RPMI8226 (cell line): ENCODE measurements at regions not wholly inside any gene's neighbourhood (a gene's known extent, or its start where the extent isn't known, plus 50 kb on each side); places are given as distances from the start of the nearest gene placed in this dataset.

Experiments
- DNase-seq: peaks from one replicate; pipeline ENCODE4 v3.0.0-alpha.2; 2015

- no peak for DNase-seq
Measured at GRCh38 chr5:54707841-54708240, 190.3 kb downstream of the SNX18 start.

DNA sequence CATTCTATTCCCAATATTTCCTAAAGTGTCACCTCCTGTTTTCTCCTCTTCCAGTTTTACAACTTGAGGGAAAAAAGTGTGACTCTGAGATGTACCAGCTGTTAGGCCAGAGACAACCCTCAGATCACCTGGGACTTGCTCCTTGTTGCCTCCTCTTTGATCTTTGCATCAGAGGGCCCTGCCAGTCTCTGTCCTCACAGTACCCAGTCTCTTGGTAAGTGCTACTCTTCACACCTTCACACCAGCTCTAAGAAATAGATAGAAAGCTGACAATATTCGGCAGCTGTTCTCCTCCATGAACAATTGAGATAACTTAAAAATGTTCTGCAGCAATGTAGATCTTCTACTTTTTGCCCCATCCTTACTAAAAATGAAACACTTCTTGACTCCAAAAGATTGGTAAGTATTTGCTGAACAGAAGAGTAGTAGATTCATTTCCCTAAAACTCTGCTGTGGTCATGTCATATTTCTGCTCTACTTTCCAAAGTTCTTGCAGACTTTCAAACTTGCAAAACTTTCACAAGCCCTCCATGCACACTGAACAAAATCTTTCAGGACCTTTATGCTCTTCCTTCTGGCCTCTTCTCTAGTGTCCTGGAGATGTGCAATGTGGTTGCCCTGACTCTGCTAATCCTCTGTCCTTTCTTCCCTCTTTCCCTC is 188.6 kb downstream of the SNX18 start:
- no peak for DNase-seq

- no peak for DNase-seq
Measured at GRCh38 chr5:54704825-54705224, 187.3 kb downstream of the SNX18 start.

GRCh38 chr5:54704333-54704732 is 186.8 kb downstream of the SNX18 start:
- no peak for DNase-seq

DNA sequence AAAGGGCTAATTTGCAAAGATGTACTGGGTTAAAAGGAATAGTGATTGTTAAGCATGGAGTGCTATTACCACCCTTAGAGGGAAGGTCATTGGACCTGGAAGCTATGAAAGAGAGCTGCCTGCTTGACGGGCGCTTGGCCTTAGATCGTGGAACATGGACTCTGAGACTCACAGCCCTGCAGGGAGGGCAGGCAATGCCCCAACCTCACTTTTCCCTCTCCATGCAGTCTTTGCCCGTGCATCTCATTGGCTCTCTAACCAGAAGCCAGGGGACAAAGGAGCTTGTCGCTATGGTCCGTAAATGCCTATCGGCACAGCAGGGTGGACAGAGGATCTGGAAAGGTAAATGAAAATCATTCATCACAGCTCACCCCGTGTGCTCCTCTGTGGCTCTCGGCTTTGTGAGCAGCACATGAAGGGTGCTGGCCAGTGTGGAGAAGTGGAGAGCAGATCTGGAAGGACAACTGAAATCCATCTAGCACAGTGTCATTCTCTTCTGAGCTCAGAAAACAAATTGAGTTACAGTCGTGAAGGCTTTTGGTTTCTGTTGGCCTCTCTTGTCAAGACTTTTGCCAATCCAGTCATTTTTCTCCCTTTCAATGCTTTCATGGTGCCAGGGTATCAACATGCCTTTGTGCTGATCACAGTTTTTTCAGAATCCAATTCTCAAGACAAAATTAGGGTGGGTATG is 186.2 kb downstream of the SNX18 start:
- no peak for DNase-seq

- no peak for DNase-seq
Measured at GRCh38 chr5:54703133-54703532, 185.6 kb downstream of the SNX18 start.

DNA sequence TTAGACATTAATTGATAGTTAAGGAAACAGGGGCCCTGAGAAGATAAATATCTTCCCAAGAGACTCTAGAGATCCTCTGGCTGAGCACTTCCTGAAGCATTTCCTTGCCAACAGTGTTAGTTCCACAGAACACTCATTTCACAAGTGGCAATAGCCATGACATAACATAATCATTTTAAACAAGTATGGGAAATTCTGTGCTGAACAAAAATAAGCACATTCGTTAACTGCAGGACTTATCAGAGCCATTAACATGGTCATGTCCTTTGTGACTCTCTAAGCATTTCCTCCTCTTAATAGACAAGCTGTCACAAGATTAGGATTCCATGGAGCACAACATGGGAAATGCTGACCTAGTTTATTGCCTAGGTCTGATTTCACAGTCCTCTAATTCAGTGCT is 184.9 kb downstream of the SNX18 start:
- no peak for DNase-seq

DNA sequence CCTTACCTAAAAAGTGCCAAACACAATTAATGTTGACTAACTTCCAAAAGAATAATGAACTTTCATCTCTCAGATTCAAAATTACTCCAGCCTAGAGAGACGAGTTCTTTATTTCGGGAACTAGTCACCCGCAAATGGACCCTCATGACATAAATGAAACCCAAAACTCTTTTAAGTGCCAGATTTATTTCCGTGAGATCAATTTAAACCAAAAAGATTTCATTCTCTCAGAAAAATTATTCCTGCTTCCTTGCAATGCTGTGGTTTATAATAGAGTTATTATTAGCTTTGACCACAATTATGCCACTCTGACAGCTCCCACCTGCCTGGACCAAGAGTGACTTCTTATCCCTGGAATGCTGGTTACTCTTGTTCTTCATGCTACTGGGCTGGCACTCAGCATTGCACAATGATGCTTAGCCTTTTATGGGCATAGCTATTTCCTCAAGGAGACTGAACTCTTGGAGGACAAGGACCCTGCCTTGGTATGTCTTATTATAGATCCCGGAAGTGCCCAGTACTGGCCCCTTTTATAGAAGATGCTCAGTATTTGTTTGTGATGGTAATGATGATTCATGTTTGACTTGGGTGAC is 183.5 kb downstream of the SNX18 start:
- no peak for DNase-seq

DNA sequence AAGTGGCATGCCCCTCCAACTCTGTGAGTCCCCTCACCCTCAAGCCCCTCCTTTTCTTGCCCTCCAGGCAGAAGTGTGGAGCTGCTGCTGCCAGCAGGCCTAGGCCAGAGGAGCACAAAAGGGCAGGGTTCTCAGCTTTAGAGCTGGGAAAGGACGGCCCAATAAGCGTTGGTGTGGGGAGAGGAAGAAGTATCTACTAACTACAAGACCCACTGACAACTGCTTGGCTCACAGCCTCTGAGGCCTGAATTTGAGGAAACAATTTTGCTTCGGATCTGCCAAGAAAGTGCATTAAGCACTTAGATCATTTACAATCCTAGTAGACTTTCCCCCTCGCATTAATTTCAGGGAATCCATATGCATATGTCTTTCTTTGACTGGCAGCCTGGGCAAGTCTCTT is 179.4 kb downstream of the SNX18 start:
- no peak for DNase-seq

GRCh38 chr5:54696346-54696745 is 178.8 kb downstream of the SNX18 start:
- no peak for DNase-seq

GRCh38 chr5:54695198-54695966 is 177.8 kb downstream of the SNX18 start:
- DNase-seq: no peak

GRCh38 chr5:54693936-54694657 is 176.5 kb downstream of the SNX18 start:
- no peak for DNase-seq

- DNase-seq: no peak
Measured at GRCh38 chr5:54692631-54693030, 175.1 kb downstream of the SNX18 start.

DNA sequence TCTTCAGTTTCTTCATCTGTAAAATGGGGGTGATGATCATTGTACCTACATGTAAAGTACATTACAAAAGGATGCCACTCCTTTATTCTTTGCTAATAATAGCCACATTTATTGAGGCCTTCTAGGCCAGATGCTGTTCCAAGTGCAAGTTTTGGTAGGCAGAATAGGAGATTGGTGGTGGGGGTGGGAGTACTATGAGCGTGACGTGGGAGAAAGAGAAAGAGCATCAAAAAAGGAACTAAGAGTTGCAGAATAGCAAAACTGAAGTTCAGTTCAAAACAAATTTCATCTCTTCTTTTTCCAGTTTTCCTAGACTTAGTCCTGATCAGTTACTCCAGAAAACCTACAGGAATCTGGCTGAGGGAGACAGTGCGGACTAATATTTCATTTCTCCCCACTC is 174.1 kb downstream of the SNX18 start:
- DNase-seq: peak; percentile 28

DNA sequence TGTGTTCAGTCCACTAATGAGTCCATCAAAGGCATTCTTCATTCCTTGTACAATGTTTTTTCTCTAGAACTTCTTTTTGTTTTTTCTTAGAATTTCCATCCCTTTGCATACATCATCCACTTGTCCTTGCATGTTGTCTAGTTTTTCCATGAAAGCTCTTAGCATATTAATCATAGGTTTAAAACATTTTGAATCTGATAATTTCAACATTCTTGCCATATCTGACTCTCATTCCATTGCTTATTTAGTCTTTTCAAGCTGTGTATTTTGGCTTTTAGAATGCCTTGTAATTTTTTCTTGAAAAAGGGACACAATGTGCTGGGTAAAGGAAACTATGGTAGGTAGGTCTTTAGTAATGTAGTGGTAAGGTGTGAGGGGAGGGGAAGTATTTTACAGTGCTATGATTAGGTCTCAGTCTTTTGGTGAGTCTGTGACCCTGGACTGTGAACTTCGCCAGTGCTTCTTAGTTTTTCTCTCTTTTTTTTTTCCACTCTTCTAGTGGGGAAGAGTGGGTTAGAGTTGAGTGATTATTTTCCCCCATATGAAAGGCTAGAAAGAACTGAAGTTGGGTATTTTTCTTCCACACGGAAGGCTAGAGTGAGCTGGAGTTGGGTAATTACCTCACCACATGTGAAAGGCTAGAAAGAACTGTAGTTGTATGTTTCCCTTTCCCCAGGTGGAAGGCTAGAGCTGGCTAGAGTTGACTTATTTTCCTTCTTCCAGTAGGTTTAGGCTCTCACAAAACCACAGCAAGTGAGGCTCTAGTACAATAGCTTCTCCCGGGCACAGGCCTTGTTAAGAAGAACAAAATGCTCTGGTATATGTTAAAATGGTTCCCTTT is 172.1 kb downstream of the SNX18 start:
- DNase-seq: peak; percentile 16

DNA sequence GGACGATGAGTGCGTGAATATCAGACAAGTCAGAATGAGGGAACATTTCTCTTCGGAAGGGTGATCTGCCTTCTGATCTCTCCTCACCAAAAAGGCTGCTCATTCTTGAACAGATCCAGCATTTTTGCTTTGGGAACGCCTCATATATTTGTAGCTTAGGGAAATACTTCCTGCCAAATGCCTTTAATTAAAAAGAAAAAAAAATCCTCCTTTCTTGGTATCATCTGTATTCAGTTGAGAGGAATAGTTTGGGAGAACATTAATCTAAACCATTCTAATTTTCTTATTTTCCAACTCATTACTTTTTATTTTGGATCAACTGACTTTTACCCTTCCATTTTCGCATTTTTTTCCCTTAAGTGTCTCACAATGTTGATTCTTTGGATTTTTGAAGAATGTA is 163.4 kb downstream of the SNX18 start:
- no peak for DNase-seq

- DNase-seq: no peak
Measured at GRCh38 chr5:54679686-54680085, 162.1 kb downstream of the SNX18 start.

GRCh38 chr5:54678737-54679136 is 161.2 kb downstream of the SNX18 start:
- no peak for DNase-seq

DNA sequence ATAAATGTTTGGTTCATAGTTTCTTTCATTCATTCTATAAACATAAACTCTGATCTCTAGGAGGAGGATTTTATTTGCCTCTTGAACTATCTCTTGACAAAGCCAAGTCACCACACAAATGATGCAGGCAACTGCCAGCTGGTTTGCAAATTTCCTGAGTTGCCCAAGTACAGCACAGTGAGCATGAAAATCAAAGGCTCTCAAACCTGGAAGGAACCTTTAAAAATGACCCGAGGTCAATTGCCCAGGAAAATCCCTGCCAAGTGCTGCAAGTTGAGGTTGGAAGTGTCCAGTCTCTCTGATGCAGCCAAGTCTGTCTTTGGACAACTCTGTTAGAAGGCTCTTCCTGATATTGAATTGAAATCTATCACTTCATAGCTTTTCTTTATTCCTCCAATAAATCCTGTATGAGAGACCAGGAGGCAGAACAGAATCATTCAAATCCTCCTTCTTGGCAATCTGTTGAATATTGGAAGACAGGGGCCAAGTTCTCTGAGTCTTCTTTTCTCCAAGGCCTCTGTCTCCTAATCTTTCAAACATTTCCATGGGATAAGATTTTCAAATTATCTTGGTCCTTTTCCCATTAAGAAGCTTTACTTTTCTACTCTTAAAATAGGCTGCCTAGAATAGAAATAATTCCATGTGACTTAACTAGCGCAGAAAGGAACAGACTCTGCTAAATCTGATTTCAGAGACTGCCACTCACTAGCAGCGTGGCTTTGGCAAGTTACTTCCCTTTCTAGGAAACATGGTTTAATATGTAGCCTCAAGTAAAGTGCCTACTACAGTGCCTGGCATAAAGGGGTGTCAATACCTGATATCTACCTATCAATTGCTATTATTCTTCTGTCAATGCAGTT is 159.2 kb downstream of the SNX18 start:
- no peak for DNase-seq

DNA sequence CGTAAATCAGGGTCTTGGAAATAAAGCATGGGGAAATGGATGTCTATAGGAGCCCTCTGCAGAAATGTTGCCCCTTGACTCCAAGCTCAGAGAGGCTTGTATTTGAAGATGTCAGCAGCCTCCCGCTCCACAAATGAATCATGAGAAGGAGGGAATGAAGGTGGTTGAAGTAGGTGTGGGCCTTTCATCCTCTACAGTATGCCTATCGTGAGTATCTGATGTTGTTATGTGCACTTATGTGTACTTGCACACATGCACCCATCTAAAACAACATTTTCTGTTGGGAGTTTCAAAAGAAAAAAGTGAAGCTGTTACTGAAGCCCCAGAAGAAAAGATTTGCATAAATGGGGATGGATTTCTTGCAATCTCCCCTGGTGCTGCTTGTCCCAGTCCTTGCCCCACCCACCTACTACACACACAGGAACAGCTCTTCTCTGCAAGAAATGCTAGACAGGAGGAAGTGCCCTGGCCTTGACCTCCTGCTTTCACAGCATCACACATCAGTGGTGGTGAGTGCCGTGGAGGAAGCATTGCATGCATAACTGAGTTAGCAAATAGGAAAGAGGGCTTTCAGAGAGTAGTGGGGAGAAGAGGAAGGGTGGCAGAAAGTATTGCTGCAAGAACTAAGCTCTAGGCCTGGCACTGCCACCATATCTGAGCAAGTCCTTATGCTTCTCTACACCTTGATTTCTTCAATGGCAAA is 156.1 kb downstream of the SNX18 start:
- DNase-seq: peak; percentile 92
